ENCODE measurements at regions not wholly inside any gene's neighbourhood (a gene's known extent, or its start where the extent isn't known, plus 50 kb on each side); places are given as distances from the start of the nearest gene placed in this dataset.
"Not testable (repeated sequence)": the region's sequence is repeated elsewhere in the genome, so short reads cannot be mapped to it uniquely, and the experiment has no call there.

GRCh38 chr4:155037031-155037430 is 171.4 kb upstream of the NPY2R start:
- no peak for DNase-seq

GRCh38 chr4:155038459-155038858 is 170.0 kb upstream of the NPY2R start:
- no peak for DNase-seq

GRCh38 chr4:155039162-155039561 is 169.3 kb upstream of the NPY2R start:
- no peak for DNase-seq

GRCh38 chr4:155040031-155040430 is 168.4 kb upstream of the NPY2R start:
- DNase-seq = no peak

GRCh38 chr4:155042014-155042413 is 166.4 kb upstream of the NPY2R start:
- DNase-seq = no peak

- not testable (repeated sequence) for DNase-seq
Observed at GRCh38 chr4:155044251-155044650, 164.2 kb upstream of the NPY2R start.

- DNase-seq = no peak
Observed at GRCh38 chr4:155047755-155048154, 160.7 kb upstream of the NPY2R start.

GRCh38 chr4:155054042-155054441 is 154.4 kb upstream of the NPY2R start:
- DNase-seq = not testable (repeated sequence)

- no peak for DNase-seq
Observed at GRCh38 chr4:155060419-155060818, 148.0 kb upstream of the NPY2R start.

GRCh38 chr4:155060873-155061272 is 147.6 kb upstream of the NPY2R start:
- no peak for DNase-seq

- DNase-seq = no peak
Observed at GRCh38 chr4:155062948-155063347, 145.5 kb upstream of the NPY2R start.

GRCh38 chr4:155064934-155065333 is 143.5 kb upstream of the NPY2R start:
- DNase-seq = not testable (repeated sequence)

GRCh38 chr4:155066871-155067270 is 141.6 kb upstream of the NPY2R start:
- DNase-seq = no peak

- DNase-seq = no peak
Observed at GRCh38 chr4:155071962-155072361, 136.5 kb upstream of the NPY2R start.

GRCh38 chr4:155072417-155072816 is 136.0 kb upstream of the NPY2R start:
- DNase-seq = no peak

- DNase-seq = no peak
Observed at GRCh38 chr4:155073852-155074251, 134.6 kb upstream of the NPY2R start.

GRCh38 chr4:155076256-155076785 is 132.1 kb upstream of the NPY2R start:
- no peak for DNase-seq

- DNase-seq = no peak
Observed at GRCh38 chr4:155077452-155078229, 130.8 kb upstream of the NPY2R start.

GRCh38 chr4:155079871-155080270 is 128.6 kb upstream of the NPY2R start:
- no peak for DNase-seq

- DNase-seq = no peak
Observed at GRCh38 chr4:155081222-155081621, 127.2 kb upstream of the NPY2R start.

GRCh38 chr4:155085843-155086530 is 122.4 kb upstream of the NPY2R start:
- no peak for DNase-seq

- DNase-seq = no peak
Observed at GRCh38 chr4:155094201-155094820, 114.1 kb upstream of the NPY2R start.

GRCh38 chr4:155099231-155099630 is 109.2 kb upstream of the NPY2R start:
- DNase-seq = no peak

- no peak for DNase-seq
Observed at GRCh38 chr4:155106629-155107028, 101.8 kb upstream of the NPY2R start.
